Kidney epithelial cell (primary cell): ENCODE measurements at regions not wholly inside any gene's neighbourhood (a gene's known extent, or its start where the extent isn't known, plus 50 kb on each side); places are given as distances from the start of the nearest gene placed in this dataset.

Experiments used
- DNase-seq: peaks from one replicate; pipeline ENCODE4 v3.0.0-alpha.2; 2010; ENCODE audit warnings: low read depth
- H3K27me3 ChIP-seq: 2 replicates; pipeline ENCODE4 v1.6.0; 2011; ENCODE audit warnings: low read length; ENCODE audit not compliant: control insufficient read depth, insufficient read depth
- H3K36me3 ChIP-seq: 2 replicates; pipeline ENCODE4 v1.5.1; 2011; ENCODE audit warnings: low read length; ENCODE audit not compliant: control insufficient read depth, insufficient read depth
- H3K4me3 ChIP-seq: 2 replicates; pipeline ENCODE4 v1.5.1; 2011; ENCODE audit warnings: low read depth, mild to moderate bottlenecking, control low read depth, low read length
- TF ChIP-seq, protein P1 (sequence below): IDR thresholded peaks from 2 replicates; pipeline ENCODE4 v1.5.1; 2011; ENCODE audit warnings: mild to moderate bottlenecking, moderate library complexity, low read length, control low read depth, inconsistent platforms; ENCODE audit not compliant: insufficient read depth, poor library complexity, severe bottlenecking

DNA sequence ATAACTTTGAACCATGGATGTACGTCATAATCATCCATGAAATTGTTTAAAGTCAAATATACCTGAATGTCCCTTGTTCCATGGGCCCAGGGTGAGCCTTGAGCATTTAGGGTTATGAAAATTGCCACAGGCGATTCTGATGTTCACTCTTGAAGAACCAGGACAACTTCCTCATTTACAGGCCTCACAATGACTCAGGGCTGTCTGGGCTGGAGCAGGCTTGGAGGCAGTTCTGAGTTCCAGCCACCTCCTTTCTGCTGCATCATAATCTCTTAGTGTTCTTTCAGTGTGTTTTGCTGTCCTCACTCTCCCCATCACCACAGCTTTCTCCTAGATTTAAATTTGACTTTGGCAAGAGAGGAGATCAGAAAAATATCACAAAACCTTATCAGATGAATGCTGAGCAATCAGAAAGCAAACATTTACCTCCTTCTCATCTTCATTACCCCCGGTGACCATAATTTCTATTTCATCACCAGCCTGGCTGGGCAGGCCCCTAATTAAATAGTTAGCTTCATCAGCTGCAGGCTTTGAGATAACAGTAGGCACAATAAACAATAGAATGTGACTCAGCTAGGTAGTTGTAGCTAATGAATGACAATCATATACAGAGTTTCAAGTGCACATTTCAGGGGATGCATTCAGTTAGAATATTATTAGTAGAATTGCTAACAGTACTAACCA is 571.0 kb downstream of the SH2D4B start:
- TF ChIP-seq, protein P1, sequence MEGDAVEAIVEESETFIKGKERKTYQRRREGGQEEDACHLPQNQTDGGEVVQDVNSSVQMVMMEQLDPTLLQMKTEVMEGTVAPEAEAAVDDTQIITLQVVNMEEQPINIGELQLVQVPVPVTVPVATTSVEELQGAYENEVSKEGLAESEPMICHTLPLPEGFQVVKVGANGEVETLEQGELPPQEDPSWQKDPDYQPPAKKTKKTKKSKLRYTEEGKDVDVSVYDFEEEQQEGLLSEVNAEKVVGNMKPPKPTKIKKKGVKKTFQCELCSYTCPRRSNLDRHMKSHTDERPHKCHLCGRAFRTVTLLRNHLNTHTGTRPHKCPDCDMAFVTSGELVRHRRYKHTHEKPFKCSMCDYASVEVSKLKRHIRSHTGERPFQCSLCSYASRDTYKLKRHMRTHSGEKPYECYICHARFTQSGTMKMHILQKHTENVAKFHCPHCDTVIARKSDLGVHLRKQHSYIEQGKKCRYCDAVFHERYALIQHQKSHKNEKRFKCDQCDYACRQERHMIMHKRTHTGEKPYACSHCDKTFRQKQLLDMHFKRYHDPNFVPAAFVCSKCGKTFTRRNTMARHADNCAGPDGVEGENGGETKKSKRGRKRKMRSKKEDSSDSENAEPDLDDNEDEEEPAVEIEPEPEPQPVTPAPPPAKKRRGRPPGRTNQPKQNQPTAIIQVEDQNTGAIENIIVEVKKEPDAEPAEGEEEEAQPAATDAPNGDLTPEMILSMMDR: no peak
- Histone ChIP-seq H3K36me3 (no peaks in the 10 kb centered on the region), H3K4me3 (no peak overlapping the region), H3K27me3 (no peaks in the 10 kb centered on the region)
- peak; percentile 2 for DNase-seq

DNA sequence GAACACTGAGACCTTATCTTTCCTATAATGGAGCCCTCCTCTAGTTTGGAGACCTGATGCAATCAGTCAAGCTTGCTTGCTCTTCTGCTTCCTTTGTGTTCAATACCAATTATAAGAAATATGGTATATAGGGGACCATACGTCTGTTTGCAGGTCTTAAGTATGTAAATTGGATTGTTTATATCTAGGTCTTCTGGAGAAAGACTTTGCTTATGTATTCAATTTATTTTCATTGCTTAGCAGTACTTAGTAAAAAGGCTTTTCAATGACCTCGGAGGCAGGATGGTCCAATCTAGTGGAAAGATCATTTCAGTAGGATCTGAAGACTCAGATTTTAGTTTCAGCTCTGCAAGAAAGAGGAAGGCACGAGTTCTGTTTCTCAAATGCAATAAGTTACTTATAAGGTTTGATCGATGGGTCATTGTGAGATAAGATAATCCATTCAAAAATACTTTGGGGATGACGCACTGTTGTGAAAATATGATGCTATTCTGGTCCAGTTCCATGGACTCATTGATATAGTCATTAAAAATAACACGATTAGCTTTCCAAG is 571.6 kb downstream of the SH2D4B start:
- TF ChIP-seq, protein P1: no peak
- H3K36me3 ChIP-seq: no peaks in the 10 kb centered on the region
- no peak overlapping the region for H3K4me3 ChIP-seq
- no peaks in the 10 kb centered on the region for H3K27me3 ChIP-seq
- no peak for DNase-seq

DNA sequence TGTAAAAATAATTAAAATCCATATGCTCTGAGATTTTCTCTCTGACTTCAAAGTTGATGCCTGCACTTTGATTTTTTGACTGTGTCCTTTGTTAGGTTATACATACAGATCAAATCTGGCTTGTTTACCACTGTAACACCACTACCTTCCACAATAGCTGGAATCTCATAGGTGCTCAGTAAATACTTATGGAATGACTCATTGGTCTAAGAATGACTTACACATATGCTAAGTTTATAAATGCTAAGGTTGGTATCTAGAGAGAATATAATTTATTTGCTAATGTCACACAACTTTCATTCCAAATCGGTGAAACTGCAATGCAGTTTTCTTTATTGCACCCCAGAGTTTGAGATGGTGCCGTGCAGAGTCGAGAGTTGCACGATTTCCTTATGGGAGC is 578.5 kb downstream of the SH2D4B start:
- Histone ChIP-seq H3K4me3 (no peak overlapping the region), H3K27me3 (no peaks in the 10 kb centered on the region), H3K36me3 (no peaks in the 10 kb centered on the region)
- DNase-seq: peak; percentile 37
- TF ChIP-seq, protein P1: no peak

DNA sequence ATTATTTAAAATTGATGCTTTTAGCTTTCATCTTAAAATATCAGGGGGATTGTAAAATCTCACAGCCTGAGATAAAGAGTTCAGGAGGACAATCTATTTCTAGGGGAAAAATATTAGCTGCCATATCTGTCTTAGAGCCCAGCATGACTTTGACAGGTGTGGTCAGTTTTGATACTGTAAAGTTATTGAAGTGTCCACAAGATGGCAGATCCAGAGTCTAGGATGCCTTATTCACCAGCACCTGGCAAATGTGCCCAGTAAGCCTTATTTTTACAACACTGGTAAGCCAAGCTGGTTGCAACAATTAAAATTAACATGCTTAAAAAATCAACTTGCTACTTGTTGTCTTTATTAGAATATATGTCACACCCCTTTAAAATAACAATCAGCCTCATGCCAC is 579.3 kb downstream of the SH2D4B start:
- TF ChIP-seq, protein P1: peak; percentile 20
- DNase-seq: no peak
- H3K27me3 ChIP-seq: no peaks in the 10 kb centered on the region
- no peaks in the 10 kb centered on the region for H3K36me3 ChIP-seq
- H3K4me3 ChIP-seq: no peak overlapping the region

DNA sequence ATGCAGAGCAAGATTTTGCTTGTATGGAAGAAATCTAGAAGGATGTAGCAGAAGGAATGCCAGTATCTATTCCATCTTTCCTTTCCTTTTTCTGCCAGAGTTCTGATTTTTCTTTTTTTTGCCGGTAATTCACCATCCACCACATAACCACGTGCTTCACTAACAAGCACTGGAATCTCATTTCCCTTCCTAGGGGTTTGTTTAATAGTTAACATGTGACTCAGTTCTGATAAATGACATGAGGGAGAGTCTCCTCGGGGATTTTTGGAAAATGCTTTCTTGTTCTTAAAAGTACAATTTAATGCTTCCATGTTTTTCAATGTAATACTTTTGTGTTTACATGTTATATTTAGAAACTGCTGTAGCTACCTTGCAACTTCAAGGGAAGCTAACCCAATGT is 590.2 kb downstream of the SH2D4B start:
- peak; percentile 55 for DNase-seq

More for the DNA sequence above, 590.2 kb downstream of the SH2D4B start:
- TF ChIP-seq, protein P1: no peak
- Histone ChIP-seq H3K27me3 (no peaks in the 10 kb centered on the region), H3K4me3 (no peak overlapping the region), H3K36me3 (no peaks in the 10 kb centered on the region)
